ENCODE measurements at regions not wholly inside any gene's neighbourhood (a gene's known extent, or its start where the extent isn't known, plus 50 kb on each side); places are given as distances from the start of the nearest gene placed in this dataset.

DNA sequence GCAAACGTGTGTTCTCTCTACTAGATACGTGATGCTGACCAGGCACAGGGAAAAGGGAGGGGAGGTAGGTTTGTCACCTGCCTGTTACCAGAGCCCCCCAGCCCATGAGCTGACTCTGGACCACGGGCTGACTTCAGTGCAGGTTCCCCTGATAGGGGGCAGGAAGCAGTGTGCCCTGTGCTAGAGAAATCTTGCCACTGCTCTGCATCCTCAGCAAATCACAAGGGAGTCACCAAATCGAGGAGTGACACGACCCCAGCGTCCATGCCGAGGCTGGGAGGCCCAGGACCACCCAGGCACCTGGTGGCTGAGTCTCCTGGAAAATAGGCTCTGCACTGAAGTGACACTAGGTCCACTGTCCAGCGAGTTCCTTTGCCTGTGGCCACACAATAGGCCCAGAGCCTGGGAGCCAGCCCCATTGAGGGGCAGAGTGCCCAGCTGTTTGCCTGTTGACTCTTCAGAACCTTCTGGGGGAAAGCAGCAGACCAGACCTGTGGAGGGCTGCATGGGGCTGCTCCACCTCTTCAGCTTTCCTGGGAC, 99.3 kb downstream of the CTTN start:
- TF ChIP-seq CREB1 (IDR thresholded peaks at IDR 0.05; ENCODE audit: low read depth) (no peak), NFIC (IDR thresholded peaks at IDR 0.05) (no peak), REST (IDR thresholded peaks at IDR 0.05; ENCODE audit: low read depth) (no peak), YY1 (IDR thresholded peaks at IDR 0.05; ENCODE audit: low read depth) (no peak), EGR1 (IDR thresholded peaks at IDR 0.05) (no peak), ZBTB7A (IDR thresholded peaks at IDR 0.05; ENCODE audit: low read depth) (no peak), FOXM1 (IDR thresholded peaks at IDR 0.05; ENCODE audit: borderline replicate concordance, low read depth) (no peak), RAD21 (IDR thresholded peaks at IDR 0.05; ENCODE audit: low read depth) (no peak), CEBPB (IDR thresholded peaks at IDR 0.05) (no peak), TAF1 (IDR thresholded peaks at IDR 0.05; ENCODE audit: low read depth) (no peak)

DNA sequence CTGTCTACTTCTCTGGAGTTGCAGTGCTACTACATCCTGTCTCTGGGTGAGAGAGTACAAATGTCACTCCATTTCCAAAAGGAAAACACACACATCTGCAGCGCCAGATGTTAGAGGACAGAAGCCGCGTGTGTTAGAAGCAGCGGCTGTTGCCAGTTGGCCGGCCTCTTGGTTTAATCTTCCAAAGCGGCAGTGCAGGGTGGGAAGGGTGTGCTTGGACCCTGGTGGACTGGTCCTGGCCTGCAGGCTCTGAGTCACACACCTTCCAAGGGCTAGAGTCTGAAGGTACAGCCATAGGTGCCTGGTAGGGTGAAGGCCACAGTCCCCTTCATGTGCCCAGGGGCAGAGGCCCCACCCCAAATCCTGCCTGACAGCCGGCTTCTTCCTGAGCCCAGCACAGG, 99.8 kb downstream of the CTTN start:
- TF ChIP-seq ZBTB7A (IDR thresholded peaks at IDR 0.05; ENCODE audit: low read depth) (no peak), CEBPB (IDR thresholded peaks at IDR 0.05) (no peak), FOXM1 (IDR thresholded peaks at IDR 0.05; ENCODE audit: borderline replicate concordance, low read depth) (no peak), NFIC (IDR thresholded peaks at IDR 0.05) (no peak), TAF1 (IDR thresholded peaks at IDR 0.05; ENCODE audit: low read depth) (no peak)
- TF ChIP-seq, protein P1, sequence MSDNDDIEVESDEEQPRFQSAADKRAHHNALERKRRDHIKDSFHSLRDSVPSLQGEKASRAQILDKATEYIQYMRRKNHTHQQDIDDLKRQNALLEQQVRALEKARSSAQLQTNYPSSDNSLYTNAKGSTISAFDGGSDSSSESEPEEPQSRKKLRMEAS (IDR thresholded peaks at IDR 0.05): no peak

DNA sequence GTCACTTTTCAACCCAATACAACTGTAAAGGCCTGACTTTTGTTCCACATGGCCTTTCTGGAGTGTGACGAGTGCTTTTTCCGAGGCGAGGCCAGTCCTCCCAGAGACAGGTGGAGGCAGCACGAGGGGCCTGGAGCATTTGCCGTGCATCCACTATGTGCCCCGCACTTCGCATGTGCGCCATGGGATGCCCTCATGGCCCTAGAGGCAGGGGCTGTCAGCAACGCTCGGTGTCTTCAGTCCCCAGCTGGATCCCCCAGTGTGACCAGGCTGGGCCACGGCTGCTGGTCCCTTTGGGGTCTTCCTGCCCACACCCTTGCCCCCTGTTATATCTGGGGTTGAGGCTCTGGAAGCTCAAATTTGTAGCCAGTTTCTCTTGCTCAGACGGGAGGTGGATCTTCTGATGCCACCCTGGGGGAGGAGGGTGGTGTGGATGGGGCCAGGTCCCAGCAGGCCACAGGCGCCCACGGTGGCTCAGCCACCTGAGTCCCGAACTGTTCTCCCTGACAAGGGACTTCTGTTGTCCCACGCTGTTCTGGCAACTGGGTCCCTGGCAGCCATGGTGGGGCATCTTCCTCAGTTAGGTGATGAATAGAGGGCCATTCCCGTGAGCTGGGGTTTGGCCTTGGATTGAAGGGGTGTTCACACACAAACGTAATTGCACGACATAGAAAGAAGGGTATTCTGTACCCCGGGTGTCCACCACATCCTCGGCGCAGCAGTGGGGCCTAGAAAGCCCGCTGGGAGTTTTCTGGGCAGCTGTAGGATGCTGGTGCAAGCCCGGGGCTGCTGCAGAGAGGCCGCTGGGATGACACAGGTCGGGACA, 100.9 kb downstream of the CTTN start:
- TF ChIP-seq EP300 (IDR thresholded peaks at IDR 0.05; ENCODE audit: borderline replicate concordance) (no peak), EGR1 (IDR thresholded peaks at IDR 0.05) (no peak), USF1 (IDR thresholded peaks at IDR 0.05) (no peak), ZBTB7A (IDR thresholded peaks at IDR 0.05; ENCODE audit: low read depth) (no peak), CEBPB (IDR thresholded peaks at IDR 0.05) (no peak), TEAD4 (IDR thresholded peaks at IDR 0.05) (no peak)
- TF ChIP-seq, protein P1 (IDR thresholded peaks at IDR 0.05): no peak

DNA sequence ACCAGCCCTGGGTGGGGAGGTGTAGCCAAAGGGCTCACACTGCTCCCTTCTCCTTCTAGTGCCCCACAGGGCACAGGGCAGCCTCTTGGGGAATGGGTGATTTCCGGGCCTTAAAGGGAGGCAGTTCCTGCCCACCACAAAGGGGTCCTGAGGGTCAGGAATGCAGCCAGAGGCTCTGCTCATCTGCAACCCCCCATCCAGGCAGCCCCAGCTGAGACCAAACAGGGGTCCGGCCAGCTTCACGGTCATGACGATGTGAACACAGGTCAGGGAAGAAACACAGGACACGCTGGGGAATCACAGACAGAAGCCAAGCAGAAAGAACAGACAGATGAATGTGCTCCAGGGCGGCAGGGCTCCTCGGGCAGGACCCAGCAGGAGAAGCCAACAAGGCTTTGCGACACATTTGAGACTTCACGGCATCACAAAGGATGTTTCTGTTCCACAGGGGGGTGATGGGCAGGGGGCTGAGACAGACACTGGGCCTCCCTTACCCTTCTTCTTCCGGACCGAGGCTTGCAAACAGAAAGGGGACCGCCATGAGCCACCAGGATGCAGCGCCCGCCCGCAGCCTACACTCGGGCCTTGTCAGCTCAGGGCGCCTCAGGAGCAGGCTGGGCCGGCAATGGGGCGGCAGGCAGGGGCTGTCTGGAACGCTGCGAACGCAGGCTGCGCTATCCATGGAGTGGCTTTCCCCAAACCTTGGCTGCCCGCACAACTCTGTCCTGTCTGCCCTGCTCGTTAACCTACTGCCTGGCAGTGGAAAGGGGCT, 101.9 kb downstream of the CTTN start:
- TF ChIP-seq NFIC (IDR thresholded peaks at IDR 0.05) (no peak), USF1 (IDR thresholded peaks at IDR 0.05) (no peak), TAF1 (IDR thresholded peaks at IDR 0.05; ENCODE audit: low read depth) (no peak)

- TF ChIP-seq TEAD4 (IDR thresholded peaks at IDR 0.05): no peak
- no peak for TF ChIP-seq EGR1 (IDR thresholded peaks at IDR 0.05)
- TF ChIP-seq USF1 (IDR thresholded peaks at IDR 0.05): no peak
- TF ChIP-seq NFIC (IDR thresholded peaks at IDR 0.05): no peak
- no peak for TF ChIP-seq CEBPB (IDR thresholded peaks at IDR 0.05)
- no peak for TF ChIP-seq YY1 (IDR thresholded peaks at IDR 0.05; ENCODE audit: low read depth)
- no peak for TF ChIP-seq EP300 (IDR thresholded peaks at IDR 0.05; ENCODE audit: borderline replicate concordance)
- no peak for TF ChIP-seq REST (IDR thresholded peaks at IDR 0.05; ENCODE audit: low read depth)
- TF ChIP-seq CREB1 (IDR thresholded peaks at IDR 0.05; ENCODE audit: low read depth): no peak
- TF ChIP-seq, protein P1 (IDR thresholded peaks at IDR 0.05): no peak
- TF ChIP-seq RAD21 (IDR thresholded peaks at IDR 0.05; ENCODE audit: low read depth): no peak
- no peak for TF ChIP-seq TCF12 (IDR thresholded peaks at IDR 0.05; ENCODE audit: low read depth)
- no peak for TF ChIP-seq ZBTB7A (IDR thresholded peaks at IDR 0.05; ENCODE audit: low read depth)
- TF ChIP-seq FOXM1 (IDR thresholded peaks at IDR 0.05; ENCODE audit: borderline replicate concordance, low read depth): no peak
- no peak for TF ChIP-seq TAF1 (IDR thresholded peaks at IDR 0.05; ENCODE audit: low read depth)
Observed at GRCh38 chr11:70501051-70501901, 102.9 kb downstream of the CTTN start.
